ENCODE measurements at regions not wholly inside any gene's neighbourhood (a gene's known extent, or its start where the extent isn't known, plus 50 kb on each side); places are given as distances from the start of the nearest gene placed in this dataset.

- peak overlapping the region; percentile 68 for H2AFZ ChIP-seq (ENCODE audit: control insufficient read depth, low read length)
- DNase-seq (ENCODE audit: low read depth, low spot score) (no peak), FAIRE-seq (peak; percentile 67)
- no peaks in the 10 kb centered on the region for H4K20me1 ChIP-seq (ENCODE audit: control insufficient read depth, extremely low read depth, insufficient read depth, low read length)
- H3K27ac ChIP-seq (ENCODE audit: control insufficient read depth, insufficient read depth, low read length): peak overlapping the region; percentile 76
- peaks cover 26% of the 10 kb centered on the region for H3K4me1 ChIP-seq (ENCODE audit: control insufficient read depth, extremely low read depth, insufficient read depth, low read length)
- no peaks in the 10 kb centered on the region for H3K36me3 ChIP-seq (ENCODE audit: control insufficient read depth in 2 of 2, extremely low read depth in 1 of 2, insufficient read depth in 2 of 2, low read length in 2 of 2)
- no peak for TF ChIP-seq EZH2 (IDR thresholded peaks at IDR 0.05; ENCODE audit: low read length)
- TF ChIP-seq CTCF (optimal IDR thresholded peaks at IDR 0.05 in 1 of 3, IDR thresholded peaks at IDR 0.05 in 1 of 3, conservative IDR thresholded peaks at IDR 0.05 in 1 of 3; ENCODE audit: extremely low read depth in 1 of 3, insufficient read depth in 2 of 3, low read length in 3 of 3): no peak
- no peaks in the 10 kb centered on the region for H3K27me3 ChIP-seq (ENCODE audit: control insufficient read depth, extremely low read depth, insufficient read depth, low read length)
- H3K4me2 ChIP-seq (ENCODE audit: control insufficient read depth, extremely low read depth, insufficient read depth, low read depth, low read length): peak overlapping the region; percentile 44
- no peaks in the 10 kb centered on the region for H3K9me1 ChIP-seq (ENCODE audit: control insufficient read depth, extremely low read depth, insufficient read depth, low read length)
- dilution Hi-C loops (cut with MboI; ENCODE audit: extremely low pct_ligation_motif_present, low sequenced_read_pairs): no loop called here
- no peaks in the 10 kb centered on the region for H3K9me3 ChIP-seq (ENCODE audit: control insufficient read depth, low read depth, low read length)
- H3K9ac ChIP-seq (ENCODE audit: control insufficient read depth, extremely low read depth, insufficient read depth, low read length): no peak overlapping the region
- H3K4me3 ChIP-seq (ENCODE audit: control insufficient read depth in 2 of 3, extremely low read depth in 1 of 3, insufficient read depth in 2 of 3, low read depth in 1 of 3, low read length in 3 of 3): no peak overlapping the region
- no peaks in the 10 kb centered on the region for H3K79me2 ChIP-seq (ENCODE audit: control insufficient read depth, insufficient read depth, low read length)
Observed at GRCh38 chr10:4532467-4532866, 293.5 kb upstream of the AKR1E2 start.

- peak overlapping the region; percentile 76 for H3K27ac ChIP-seq (ENCODE audit: control insufficient read depth, insufficient read depth, low read length)
- no peaks in the 10 kb centered on the region for H3K9me3 ChIP-seq (ENCODE audit: control insufficient read depth, low read depth, low read length)
- H3K36me3 ChIP-seq (ENCODE audit: control insufficient read depth in 2 of 2, extremely low read depth in 1 of 2, insufficient read depth in 2 of 2, low read length in 2 of 2): no peaks in the 10 kb centered on the region
- H3K4me1 ChIP-seq (ENCODE audit: control insufficient read depth, extremely low read depth, insufficient read depth, low read length): peaks cover 28% of the 10 kb centered on the region
- H3K9me1 ChIP-seq (ENCODE audit: control insufficient read depth, extremely low read depth, insufficient read depth, low read length): no peaks in the 10 kb centered on the region
- FAIRE-seq (no peak), DNase-seq (ENCODE audit: low read depth, low spot score) (no peak)
- dilution Hi-C loops (cut with MboI; ENCODE audit: extremely low pct_ligation_motif_present, low sequenced_read_pairs): no loop called here
- no peak overlapping the region for H3K4me3 ChIP-seq (ENCODE audit: control insufficient read depth in 2 of 3, extremely low read depth in 1 of 3, insufficient read depth in 2 of 3, low read depth in 1 of 3, low read length in 3 of 3)
- no peaks in the 10 kb centered on the region for H4K20me1 ChIP-seq (ENCODE audit: control insufficient read depth, extremely low read depth, insufficient read depth, low read length)
- H2AFZ ChIP-seq (ENCODE audit: control insufficient read depth, low read length): peak overlapping the region; percentile 68
- no peak overlapping the region for H3K9ac ChIP-seq (ENCODE audit: control insufficient read depth, extremely low read depth, insufficient read depth, low read length)
- TF ChIP-seq CTCF (optimal IDR thresholded peaks at IDR 0.05 in 1 of 3, IDR thresholded peaks at IDR 0.05 in 1 of 3, conservative IDR thresholded peaks at IDR 0.05 in 1 of 3; ENCODE audit: extremely low read depth in 1 of 3, insufficient read depth in 2 of 3, low read length in 3 of 3) (no peak), EZH2 (IDR thresholded peaks at IDR 0.05; ENCODE audit: low read length) (no peak)
- H3K4me2 ChIP-seq (ENCODE audit: control insufficient read depth, extremely low read depth, insufficient read depth, low read depth, low read length): peak overlapping the region; percentile 44
- H3K27me3 ChIP-seq (ENCODE audit: control insufficient read depth, extremely low read depth, insufficient read depth, low read length): no peaks in the 10 kb centered on the region
- no peaks in the 10 kb centered on the region for H3K79me2 ChIP-seq (ENCODE audit: control insufficient read depth, insufficient read depth, low read length)
Observed at GRCh38 chr10:4532011-4532410, 294.0 kb upstream of the AKR1E2 start.

All from keratinocyte (primary cell).